HG02763 (cell line): ENCODE measurements at regions not wholly inside any gene's neighbourhood (a gene's known extent, or its start where the extent isn't known, plus 50 kb on each side); places are given as distances from the start of the nearest gene placed in this dataset.
"Not testable (repeated sequence)": the region's sequence is repeated elsewhere in the genome, so short reads cannot be mapped to it uniquely, and the experiment has no call there.

Experiments used
- ATAC-seq: cut with Tn5 transposase; IDR thresholded peaks from one replicate; pipeline ENCODE4 v1.9.1; 2021; ENCODE audit warnings: mild to moderate bottlenecking, moderate library complexity; ENCODE audit not compliant: unreplicated experiment

DNA sequence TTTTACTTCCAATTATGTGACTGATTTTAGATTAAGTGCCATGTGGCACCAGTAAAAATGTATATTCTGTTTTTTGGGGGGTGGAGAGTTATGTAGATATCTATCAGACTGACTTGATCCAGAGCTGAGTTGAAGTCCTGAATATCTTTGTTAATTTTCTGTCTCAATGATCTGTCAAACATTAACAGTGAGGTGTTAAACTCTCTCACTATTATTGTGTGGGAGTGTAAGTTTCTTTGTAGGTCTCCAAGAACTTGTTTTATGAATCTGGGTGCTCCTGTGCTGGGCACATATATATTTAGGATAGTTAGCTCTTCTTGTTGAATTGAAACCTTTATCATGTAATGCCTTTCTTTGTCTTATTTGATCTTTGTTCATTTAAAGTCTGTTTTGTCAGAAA is 276.5 kb upstream of the USP25 start:
- ATAC-seq = no peak

DNA sequence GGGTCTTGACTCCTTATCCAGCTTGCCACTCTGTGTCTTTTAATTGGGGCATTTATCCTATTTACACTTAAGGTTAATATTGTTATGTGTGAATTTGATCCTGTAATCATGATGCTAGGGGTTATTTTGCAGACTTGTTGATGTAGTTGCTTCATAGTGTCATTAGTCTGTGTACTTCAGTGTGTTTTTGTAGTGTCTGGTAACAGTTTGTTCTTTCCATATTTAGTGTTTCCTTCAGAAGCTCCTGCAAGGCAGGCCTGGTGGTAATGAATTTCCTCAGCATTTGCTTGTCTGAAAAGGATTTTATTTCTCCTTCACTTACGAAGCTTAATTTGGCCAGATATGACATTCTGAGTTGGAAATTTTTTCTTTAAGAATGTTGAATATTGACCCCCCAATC is 276.0 kb upstream of the USP25 start:
- ATAC-seq = not testable (repeated sequence)

DNA sequence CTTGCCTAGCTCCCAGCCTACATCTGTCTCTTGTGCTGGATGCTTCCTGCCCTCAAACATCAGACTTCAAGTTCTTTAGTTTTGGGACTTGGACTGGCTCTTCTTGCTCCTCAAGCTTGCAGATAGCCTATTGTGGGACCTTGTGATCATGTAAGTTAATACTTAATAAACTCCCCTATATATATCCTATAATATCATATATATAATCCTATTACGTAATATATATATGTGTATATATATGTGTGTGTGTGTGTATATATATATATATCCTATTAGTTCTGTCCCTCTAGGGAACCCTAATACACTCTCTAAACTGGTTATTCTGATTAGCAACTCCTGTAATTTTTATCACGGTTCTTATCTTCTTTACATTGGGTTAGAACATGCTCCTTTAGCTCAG is 274.9 kb upstream of the USP25 start:
- ATAC-seq = not testable (repeated sequence)

DNA sequence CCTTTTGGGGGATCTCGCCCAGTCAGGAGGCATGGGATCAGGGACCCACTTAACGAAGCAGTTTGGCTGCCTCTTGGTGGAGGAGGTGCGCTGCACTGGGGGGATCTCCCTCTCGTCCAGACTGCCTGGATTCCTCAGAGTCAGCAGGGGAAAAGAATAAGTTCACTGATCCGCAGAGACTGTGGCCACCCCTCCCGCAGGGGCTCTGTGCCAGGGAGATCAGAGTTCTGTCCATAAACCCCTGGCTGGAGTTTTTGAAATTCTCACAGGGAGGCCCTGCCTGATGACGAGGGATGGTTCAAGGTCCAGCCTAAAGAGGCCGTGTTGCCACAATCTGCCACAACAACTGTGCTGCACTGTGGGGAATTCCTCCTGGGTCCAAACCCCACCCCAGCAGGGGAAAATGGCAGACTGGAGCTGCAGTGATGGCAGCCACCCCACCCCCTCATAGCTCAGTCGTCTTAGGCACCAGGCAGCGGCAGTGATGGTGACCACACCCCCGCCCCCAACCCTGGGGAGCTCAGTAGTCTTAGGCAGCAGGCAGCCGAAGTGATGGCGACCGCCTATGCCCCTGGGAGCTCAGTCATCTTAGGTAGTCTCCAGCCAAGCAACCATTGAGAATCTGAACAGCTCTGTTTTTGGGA is 273.8 kb upstream of the USP25 start:
- ATAC-seq = no peak

DNA sequence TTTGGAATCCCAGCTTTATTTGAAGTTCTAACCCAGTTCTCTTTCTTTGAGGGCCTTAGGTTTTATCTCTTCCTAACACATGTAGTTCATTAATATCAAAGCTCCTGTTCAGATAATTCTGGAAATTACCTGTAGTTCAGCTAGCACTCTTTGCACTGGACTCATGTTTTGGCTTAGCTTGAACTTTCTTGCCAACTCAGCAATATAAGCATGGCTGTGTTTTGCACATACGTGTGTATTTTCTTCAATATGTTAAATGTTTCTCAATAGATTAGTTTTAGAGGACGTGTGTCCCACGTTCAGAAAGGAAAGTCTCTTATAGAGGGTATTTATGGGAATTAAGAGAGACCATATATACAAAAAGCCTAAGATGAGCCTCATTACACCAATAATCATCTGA is 271.8 kb upstream of the USP25 start:
- ATAC-seq = no peak

DNA sequence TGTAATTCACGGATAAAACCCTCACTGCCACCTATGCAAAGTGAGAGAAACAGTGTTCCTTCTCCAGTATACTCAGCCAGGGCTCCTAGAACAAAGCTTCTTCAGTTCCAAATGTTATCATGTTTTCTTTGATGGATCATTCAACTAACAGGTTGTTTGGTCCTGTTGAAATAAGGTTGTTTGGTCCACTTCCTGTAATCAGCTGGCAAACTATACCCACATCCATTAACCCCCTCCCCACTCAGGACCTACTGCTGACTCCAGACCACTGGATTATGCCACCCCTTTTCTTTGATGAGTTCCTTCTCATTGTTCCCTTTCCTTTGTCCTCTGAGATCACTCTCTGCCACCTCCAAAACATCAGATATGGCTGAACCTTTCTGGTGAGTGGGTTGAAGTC is 267.7 kb upstream of the USP25 start:
- no peak for ATAC-seq

DNA sequence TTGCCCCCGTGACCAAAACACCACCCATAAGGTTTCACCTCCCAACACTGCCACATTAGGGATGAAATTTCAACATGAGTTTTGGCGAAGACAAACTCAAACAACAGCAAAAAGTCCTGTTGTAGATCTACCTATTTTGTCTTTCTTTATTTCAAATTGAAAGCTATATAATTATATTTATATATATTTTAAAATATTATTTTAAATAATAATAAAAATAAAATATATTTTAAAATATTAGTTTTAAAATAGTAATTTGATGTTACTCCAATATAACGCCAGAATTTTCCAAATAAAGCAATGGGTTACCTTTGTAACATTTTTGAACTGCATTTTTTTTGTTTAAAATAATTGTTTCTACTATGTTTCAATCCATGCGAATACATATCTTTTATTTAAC is 263.5 kb upstream of the USP25 start:
- no peak for ATAC-seq

DNA sequence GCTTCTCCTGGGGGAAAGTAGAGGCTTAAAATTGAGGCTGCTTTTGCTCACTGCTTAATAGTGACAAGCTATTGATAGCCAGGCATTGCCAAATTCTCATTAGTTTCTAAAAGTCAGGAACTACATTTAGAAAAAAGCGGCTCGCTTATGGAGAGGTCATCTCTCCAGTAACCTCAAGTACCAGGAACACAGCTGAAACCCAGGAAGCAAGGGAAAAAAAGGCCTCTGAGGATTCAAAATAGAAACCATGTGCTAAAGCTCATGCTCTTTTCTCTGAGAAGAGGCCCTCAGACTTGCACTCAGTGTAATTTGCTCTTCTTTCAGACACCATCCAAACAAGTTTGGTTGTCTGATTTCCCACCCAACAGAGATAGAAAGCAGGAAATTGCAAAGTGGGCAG is 261.4 kb upstream of the USP25 start:
- ATAC-seq = no peak

DNA sequence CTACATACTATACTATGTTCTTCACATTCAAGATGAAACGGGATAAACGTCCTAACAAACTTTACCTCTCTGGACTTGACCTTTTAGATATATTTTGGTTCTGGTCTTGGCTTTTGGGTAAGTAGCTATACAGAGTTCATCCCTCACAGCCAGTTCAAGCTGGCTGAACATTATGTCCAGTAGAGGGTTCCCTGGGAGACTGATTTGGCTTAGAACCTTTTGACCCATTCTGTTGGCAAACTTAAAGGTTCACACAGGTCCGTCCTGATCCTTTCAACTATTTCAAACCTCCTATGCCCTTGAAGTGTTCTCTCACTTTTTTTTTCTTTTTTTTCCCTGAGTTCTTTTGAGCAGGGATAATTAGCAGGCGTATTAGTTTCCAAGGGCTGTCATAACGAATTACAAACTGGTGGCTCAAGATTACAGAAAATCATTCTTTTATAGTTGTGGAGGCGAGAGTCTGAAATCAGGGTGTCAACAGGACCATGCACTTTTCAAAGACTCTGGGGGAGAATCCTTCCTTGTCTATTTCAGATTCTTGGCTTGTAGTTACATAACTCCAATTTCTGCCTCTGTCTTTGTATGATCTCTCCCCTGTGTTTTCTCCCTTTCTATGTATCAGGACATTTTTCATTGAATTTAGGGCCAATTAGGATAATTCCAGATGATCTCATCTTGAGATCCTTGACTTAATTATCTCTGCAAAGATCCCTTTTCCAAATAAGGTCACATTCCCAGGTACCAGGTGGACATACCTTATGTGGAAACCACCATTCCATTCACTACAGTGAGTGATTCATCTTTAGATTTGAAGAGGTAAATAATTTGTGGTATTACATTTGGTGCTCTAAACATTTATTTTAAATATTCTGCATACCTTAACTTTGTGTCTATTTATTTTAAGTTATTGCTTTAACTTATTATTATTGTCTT is 257.4 kb upstream of the USP25 start:
- no peak for ATAC-seq

DNA sequence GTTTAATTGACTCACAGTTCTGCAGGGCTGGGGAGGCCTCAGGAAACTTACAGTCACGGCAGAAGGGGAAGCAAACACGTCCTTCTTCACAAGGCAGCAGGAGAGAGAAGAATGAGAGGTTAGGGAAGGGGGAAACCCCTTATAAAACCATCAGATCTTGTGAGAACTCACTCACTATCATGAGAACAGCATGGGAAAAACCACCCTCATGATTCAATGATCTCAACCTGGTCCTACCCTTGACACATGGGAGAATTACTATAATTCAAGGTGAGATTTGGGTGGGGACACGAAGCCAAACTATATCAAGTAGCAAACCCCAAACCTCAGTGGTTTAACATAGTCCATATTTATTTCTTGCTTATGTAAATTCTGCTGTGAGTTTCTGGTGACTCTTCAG is 252.0 kb upstream of the USP25 start:
- not testable (repeated sequence) for ATAC-seq

DNA sequence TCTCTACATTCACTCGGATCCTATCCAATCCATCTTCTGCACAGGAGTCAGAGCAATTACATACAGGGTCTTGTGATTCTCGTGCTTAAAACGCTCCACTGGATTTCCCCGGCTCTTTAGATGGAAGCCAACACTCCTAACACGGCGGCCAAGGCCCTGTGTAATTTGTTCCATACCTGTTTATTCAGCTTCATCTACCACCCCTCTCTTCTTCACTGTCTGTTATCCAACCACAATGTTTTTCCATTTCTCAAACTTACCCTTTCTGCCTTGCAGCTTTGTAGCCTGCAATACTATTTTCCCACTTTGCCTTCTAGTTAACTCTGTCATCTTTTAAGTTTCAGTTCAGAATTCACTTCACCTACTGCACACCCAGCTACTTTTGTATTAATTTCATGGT is 249.6 kb upstream of the USP25 start:
- no peak for ATAC-seq

DNA sequence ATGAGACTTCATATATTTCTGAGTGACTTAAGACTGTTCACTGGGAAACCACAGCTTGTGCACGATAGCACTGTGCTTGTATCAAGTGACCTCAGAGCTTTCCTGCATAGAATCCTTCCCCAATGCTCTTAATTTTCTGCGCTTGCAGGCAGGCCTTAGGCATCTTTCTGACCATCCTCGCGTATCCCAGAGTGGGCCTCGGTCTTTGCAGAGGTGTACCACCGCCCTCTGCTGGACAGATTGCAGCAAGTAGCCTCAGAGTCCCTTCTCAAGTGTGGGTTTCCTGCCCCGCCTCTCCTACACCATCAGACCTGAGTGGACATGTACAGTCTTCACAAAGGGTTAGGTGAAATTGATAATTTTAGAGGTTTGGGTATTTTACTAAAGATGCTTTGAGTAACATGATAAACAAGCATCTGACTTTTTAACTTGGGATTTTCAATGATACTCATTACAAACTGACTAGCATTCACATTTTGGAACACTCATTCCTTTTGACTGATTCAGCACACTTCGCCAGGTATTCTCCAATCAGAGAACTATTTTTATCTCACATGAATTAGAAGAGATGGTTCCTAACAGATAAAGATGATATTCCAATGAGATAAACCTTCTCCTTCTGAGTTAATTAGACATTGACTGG is 246.5 kb upstream of the USP25 start:
- ATAC-seq = peak; percentile 96

DNA sequence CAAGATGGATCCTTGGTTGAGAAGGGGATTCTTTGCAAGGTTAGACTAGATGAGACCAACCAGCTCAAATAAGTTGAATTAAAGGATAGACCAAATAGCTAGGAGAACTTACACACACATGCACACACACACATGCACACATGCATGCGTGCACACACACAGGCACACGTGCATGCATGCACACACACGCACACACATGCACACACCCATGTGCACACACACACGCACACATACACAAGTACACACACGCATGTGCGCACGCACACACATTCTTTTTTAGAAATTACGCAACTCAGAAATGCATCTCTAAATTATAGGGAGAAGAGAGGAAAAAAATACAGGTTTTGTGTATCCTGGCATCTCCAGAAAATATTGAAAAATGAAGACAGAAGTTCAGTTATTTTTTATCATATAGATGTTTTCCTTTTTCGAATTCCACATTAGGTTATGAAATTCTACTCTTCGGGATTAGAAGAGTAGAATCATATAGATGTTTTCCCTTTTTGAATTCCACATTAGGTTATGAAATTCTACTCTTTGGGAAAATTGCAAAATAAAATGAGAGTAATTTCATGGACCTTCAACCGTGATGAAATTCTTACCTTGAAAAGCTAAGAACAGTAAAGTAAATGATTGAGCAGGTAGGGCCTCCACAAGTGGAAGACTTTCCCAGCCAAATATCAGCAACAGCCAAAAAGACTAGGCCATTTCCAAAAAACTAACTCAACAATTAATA is 243.2 kb upstream of the USP25 start:
- no peak for ATAC-seq

DNA sequence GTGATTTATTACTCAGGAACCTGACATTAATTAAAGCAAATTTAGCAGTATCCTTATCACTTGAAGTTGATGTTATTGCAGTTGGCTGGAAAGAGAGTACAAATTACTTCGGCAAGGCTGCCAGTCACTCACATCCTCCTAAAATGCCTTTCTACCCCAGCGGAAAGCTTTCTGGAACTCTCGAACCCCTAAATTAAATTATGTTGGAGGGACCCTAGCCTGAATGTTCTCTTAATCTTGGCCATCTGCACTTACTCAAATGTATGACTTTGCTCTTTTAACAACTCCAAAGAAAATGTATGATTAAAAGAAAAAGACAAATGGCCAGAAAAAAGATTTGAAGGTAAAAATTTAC is 242.6 kb upstream of the USP25 start:
- no peak for ATAC-seq

DNA sequence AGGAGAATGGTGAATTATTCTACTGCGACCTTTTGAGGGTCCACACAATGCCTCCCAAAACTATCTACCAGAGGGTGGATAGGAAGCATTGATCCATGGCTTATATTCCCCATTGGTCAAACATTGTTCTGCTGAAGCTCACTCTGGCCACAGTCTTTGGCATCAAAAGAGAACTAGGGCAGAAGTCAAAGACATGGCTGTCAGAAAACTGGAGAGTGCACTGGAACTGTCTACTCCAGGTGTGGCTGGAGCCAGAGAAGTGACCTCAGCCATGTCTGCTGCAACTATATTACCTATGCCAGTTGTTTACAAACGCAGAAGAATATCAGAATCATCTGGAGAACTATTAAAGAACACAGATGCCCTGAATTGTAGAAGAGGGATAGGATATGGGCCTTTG is 238.7 kb upstream of the USP25 start:
- no peak for ATAC-seq

DNA sequence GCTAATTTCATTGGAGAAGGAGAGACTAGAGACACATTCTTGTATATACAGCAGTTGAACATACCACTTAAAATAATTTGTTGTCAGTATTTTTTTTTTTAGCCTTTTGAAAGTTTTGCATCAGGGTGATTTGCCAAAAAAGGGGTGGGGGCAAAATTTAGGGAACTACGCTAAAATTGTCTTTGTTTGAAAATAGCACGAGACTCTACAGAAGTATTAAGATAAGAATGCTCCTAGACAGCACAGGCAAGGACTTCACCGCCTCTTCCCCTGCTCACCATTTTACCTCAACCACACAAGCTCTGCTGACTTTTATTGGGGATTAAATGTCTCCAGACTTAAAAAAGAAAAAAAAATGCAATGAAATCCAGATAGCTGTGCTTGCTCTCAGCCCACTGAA is 236.1 kb upstream of the USP25 start:
- no peak for ATAC-seq

DNA sequence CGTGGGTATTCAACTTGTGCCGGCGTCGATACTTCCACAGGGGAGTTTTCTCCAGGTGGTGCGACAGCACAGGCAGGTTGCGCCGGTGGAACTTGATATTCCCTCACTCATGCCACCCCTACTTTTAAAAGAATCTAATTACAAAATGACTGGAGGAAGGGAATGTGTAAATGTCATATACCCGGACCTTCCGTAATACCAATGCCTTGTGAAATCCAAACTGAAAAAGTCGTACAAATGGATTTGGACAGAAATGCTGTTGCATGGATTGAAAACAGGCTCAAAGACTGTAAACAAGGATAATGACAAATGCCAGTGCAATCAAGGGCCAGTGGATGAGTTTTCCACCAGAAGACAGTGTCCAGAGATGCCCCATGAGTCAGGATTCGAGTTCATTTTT is 235.3 kb upstream of the USP25 start:
- ATAC-seq = no peak

DNA sequence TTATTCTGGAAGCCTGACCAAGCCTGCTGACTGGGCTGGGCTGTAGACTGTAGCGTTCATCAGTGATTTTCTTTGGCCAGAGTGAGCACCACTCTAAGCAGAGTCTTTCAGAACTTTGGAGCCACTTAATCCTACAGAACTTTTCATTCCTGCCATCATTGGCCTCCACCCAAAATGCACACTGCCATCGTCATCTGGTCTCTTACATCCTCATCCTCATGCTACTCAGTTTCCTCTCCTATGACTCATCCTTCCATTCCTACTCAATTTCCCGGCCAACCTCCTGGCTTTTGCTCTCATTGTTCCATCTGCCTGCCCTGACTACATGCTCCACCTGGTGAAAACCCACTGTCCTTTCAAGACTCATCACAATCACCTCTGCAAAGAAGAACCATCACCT is 233.8 kb upstream of the USP25 start:
- no peak for ATAC-seq

DNA sequence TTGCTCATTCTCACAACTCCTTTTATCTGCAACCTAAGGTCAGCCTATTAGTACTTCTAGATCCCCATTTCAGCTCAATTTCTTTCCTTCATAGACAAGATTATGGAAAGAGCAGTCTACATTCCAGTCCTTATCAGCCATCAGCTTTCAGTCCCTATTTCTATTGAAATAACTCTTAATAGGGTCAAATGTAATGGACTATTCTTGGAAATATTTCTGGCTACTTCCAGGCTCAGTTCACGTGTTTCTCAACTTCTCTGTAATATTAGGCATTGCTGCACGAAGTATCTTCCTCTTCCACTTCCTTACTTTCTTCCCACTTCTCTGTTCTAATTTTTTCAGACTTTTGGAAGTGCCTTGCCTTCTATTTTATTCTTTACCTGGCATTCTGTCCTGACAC is 232.9 kb upstream of the USP25 start:
- no peak for ATAC-seq

DNA sequence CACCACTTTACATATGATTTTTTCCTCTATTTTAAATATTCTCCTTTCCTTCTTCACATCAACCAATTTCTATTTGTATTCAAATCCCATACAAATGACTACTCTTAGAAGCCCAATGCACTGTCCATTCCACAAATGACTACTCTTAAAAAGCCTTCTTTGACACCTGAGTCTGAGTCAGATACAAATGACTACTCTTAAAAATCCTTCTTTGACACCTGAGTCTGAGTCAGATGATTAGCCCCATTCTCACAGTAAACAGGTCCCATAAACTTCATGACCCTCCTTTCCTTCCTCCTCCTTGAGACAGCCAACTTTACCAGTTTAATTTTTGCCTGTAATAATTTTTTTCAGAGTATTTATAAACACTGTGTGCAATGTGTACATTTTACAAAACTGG is 231.3 kb upstream of the USP25 start:
- ATAC-seq = no peak

DNA sequence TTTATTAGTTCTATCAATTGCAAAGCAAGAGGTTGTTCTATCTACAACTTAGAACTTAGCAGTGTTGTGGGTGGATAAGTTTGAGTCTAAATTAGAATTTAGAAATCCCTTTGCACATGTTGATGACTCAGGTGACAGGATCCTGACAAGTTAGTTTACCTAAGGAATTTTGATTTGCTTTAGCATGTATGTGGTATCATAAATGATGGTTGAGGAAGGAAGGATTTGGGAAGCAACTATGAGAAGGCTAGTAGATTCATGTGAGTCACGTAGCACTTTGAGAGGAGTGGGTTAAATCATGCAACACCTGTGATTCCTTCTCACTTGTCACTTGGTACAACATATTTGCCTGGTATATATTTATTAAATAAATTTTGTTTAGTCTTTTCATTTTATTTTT is 223.7 kb upstream of the USP25 start:
- ATAC-seq = no peak
